ENCODE measurements at regions not wholly inside any gene's neighbourhood (a gene's known extent, or its start where the extent isn't known, plus 50 kb on each side); places are given as distances from the start of the nearest gene placed in this dataset.

DNA sequence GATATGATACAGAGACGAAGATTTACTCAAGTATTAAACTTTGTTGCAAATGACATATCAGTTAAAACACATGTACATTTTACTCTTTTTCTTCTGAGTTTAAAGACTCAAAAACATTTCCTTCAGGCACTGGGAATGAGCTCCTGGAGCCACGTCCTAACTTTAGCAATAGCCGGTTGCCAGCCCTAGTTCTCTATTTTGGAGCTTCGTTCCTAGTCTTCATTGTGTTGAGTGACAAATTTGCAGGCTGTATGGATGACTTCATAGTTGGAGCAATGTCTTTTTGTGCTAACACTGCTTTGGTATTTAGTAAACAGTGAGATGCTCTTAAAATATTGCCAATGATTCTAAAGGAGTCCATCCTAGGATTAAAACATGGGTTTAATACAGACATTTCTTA lies 190.9 kb downstream of the FAT4 start:
- no peak for TF ChIP-seq TOX (CRISPR knock-in tag; IDR thresholded peaks at IDR 0.05; ENCODE audit: borderline replicate concordance)
- no peak for TF ChIP-seq ZFP3 (CRISPR knock-in tag; IDR thresholded peaks at IDR 0.05)
- TF ChIP-seq BACH2 (CRISPR knock-in tag; IDR thresholded peaks at IDR 0.05; ENCODE audit: borderline replicate concordance), result no peak
- no peak for TF ChIP-seq ZNF565 (CRISPR knock-in tag; conservative IDR thresholded peaks at IDR 0.05; ENCODE audit: low read depth)
- TF ChIP-seq GLIS3 (CRISPR knock-in tag; IDR thresholded peaks at IDR 0.05), result no peak
- no peak for TF ChIP-seq OSR1 (CRISPR knock-in tag; IDR thresholded peaks at IDR 0.05)
- TF ChIP-seq CSDC2 (CRISPR knock-in tag; IDR thresholded peaks at IDR 0.05), result no peak
- no peak for TF ChIP-seq TCF4 (CRISPR knock-in tag; IDR thresholded peaks at IDR 0.05; ENCODE audit: borderline replicate concordance)
- TF ChIP-seq, protein P1, sequence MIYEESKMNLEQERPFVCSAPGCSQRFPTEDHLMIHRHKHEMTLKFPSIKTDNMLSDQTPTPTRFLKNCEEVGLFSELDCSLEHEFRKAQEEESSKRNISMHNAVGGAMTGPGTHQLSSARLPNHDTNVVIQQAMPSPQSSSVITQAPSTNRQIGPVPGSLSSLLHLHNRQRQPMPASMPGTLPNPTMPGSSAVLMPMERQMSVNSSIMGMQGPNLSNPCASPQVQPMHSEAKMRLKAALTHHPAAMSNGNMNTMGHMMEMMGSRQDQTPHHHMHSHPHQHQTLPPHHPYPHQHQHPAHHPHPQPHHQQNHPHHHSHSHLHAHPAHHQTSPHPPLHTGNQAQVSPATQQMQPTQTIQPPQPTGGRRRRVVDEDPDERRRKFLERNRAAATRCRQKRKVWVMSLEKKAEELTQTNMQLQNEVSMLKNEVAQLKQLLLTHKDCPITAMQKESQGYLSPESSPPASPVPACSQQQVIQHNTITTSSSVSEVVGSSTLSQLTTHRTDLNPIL (CRISPR knock-in tag; IDR thresholded peaks at IDR 0.05; ENCODE audit: low read depth), result no peak
- TF ChIP-seq, protein P2, sequence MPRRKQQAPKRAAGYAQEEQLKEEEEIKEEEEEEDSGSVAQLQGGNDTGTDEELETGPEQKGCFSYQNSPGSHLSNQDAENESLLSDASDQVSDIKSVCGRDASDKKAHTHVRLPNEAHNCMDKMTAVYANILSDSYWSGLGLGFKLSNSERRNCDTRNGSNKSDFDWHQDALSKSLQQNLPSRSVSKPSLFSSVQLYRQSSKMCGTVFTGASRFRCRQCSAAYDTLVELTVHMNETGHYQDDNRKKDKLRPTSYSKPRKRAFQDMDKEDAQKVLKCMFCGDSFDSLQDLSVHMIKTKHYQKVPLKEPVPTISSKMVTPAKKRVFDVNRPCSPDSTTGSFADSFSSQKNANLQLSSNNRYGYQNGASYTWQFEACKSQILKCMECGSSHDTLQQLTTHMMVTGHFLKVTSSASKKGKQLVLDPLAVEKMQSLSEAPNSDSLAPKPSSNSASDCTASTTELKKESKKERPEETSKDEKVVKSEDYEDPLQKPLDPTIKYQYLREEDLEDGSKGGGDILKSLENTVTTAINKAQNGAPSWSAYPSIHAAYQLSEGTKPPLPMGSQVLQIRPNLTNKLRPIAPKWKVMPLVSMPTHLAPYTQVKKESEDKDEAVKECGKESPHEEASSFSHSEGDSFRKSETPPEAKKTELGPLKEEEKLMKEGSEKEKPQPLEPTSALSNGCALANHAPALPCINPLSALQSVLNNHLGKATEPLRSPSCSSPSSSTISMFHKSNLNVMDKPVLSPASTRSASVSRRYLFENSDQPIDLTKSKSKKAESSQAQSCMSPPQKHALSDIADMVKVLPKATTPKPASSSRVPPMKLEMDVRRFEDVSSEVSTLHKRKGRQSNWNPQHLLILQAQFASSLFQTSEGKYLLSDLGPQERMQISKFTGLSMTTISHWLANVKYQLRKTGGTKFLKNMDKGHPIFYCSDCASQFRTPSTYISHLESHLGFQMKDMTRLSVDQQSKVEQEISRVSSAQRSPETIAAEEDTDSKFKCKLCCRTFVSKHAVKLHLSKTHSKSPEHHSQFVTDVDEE (CRISPR knock-in tag; IDR thresholded peaks at IDR 0.05), result no peak
- TF ChIP-seq ZC3H10 (CRISPR knock-in tag; IDR thresholded peaks at IDR 0.05), result no peak
- TF ChIP-seq ESRRG (CRISPR knock-in tag; IDR thresholded peaks at IDR 0.05), result no peak
- no peak for TF ChIP-seq ZNF70 (CRISPR knock-in tag; IDR thresholded peaks at IDR 0.05)
- no peak for TF ChIP-seq ARNTL (CRISPR knock-in tag; IDR thresholded peaks at IDR 0.05; ENCODE audit: borderline replicate concordance, low read depth)
- TF ChIP-seq ISL1 (CRISPR knock-in tag; IDR thresholded peaks at IDR 0.05), result no peak
- no peak for TF ChIP-seq PPARA (CRISPR knock-in tag; IDR thresholded peaks at IDR 0.05; ENCODE audit: borderline replicate concordance)
- no peak for TF ChIP-seq RARB (CRISPR knock-in tag; IDR thresholded peaks at IDR 0.05)
- TF ChIP-seq, protein P3, sequence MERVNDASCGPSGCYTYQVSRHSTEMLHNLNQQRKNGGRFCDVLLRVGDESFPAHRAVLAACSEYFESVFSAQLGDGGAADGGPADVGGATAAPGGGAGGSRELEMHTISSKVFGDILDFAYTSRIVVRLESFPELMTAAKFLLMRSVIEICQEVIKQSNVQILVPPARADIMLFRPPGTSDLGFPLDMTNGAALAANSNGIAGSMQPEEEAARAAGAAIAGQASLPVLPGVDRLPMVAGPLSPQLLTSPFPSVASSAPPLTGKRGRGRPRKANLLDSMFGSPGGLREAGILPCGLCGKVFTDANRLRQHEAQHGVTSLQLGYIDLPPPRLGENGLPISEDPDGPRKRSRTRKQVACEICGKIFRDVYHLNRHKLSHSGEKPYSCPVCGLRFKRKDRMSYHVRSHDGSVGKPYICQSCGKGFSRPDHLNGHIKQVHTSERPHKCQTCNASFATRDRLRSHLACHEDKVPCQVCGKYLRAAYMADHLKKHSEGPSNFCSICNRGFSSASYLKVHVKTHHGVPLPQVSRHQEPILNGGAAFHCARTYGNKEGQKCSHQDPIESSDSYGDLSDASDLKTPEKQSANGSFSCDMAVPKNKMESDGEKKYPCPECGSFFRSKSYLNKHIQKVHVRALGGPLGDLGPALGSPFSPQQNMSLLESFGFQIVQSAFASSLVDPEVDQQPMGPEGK (CRISPR knock-in tag; IDR thresholded peaks at IDR 0.05; ENCODE audit: borderline replicate concordance), result no peak
- ATAC-seq, result no peak

DNA sequence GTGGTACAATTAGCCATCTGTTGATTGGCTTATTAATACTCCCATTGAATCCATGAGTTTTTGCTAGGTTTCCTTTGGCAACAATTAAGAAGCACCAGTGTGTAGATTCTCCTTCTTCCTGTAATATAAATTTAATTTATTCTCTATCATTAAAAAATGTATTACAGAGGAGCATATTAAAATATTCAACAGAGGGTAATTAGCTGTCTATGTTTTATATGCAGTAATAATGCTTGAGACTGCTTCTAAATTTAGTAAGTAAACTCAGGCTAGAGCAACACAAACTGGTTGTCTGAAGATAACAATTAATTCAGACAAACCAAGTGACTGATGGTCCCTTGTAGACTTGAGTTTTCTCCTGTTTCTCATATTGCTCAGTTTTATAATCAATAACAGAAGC lies 192.4 kb downstream of the FAT4 start:
- no peak for ATAC-seq
- TF ChIP-seq ZFP30 (CRISPR knock-in tag; IDR thresholded peaks at IDR 0.05), result no peak
- TF ChIP-seq, protein P4, sequence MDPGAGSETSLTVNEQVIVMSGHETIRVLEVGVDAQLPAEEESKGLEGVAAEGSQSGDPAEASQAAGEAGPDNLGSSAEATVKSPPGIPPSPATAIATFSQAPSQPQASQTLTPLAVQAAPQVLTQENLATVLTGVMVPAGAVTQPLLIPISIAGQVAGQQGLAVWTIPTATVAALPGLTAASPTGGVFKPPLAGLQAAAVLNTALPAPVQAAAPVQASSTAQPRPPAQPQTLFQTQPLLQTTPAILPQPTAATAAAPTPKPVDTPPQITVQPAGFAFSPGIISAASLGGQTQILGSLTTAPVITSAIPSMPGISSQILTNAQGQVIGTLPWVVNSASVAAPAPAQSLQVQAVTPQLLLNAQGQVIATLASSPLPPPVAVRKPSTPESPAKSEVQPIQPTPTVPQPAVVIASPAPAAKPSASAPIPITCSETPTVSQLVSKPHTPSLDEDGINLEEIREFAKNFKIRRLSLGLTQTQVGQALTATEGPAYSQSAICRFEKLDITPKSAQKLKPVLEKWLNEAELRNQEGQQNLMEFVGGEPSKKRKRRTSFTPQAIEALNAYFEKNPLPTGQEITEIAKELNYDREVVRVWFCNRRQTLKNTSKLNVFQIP (CRISPR knock-in tag; IDR thresholded peaks at IDR 0.05; ENCODE audit: borderline replicate concordance, low read depth), result no peak
- TF ChIP-seq TCF4 (CRISPR knock-in tag; IDR thresholded peaks at IDR 0.05; ENCODE audit: borderline replicate concordance), result no peak
- no peak for TF ChIP-seq BACH2 (CRISPR knock-in tag; IDR thresholded peaks at IDR 0.05; ENCODE audit: borderline replicate concordance)
- TF ChIP-seq ISL1 (CRISPR knock-in tag; IDR thresholded peaks at IDR 0.05), result no peak

DNA sequence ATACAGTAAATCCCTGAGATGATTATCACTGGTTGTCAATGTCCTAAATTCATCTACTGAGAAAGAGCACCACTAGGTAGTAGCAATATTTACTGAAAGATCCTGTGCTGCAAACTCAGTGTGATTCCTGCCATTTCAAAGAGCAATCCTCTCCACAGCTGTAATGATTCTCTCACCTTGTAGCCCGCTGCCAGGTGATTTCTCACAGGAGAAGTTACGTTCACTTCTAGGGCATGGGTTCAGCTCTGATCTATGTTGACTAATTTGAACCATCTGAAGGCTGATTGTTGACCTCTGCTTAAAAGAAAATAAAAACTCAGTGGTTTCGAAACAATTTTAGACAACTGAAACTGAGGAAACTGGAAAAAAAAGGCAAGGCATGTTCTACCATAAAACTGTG lies 197.0 kb downstream of the FAT4 start:
- TF ChIP-seq ZFP30 (CRISPR knock-in tag; IDR thresholded peaks at IDR 0.05) (no peak), ZNF70 (CRISPR knock-in tag; IDR thresholded peaks at IDR 0.05) (no peak), CSDC2 (CRISPR knock-in tag; IDR thresholded peaks at IDR 0.05) (no peak), SNAI2 (CRISPR knock-in tag; IDR thresholded peaks at IDR 0.05) (no peak), ISL1 (CRISPR knock-in tag; IDR thresholded peaks at IDR 0.05) (no peak), TCF4 (CRISPR knock-in tag; IDR thresholded peaks at IDR 0.05; ENCODE audit: borderline replicate concordance) (no peak)
- TF ChIP-seq, protein P5, sequence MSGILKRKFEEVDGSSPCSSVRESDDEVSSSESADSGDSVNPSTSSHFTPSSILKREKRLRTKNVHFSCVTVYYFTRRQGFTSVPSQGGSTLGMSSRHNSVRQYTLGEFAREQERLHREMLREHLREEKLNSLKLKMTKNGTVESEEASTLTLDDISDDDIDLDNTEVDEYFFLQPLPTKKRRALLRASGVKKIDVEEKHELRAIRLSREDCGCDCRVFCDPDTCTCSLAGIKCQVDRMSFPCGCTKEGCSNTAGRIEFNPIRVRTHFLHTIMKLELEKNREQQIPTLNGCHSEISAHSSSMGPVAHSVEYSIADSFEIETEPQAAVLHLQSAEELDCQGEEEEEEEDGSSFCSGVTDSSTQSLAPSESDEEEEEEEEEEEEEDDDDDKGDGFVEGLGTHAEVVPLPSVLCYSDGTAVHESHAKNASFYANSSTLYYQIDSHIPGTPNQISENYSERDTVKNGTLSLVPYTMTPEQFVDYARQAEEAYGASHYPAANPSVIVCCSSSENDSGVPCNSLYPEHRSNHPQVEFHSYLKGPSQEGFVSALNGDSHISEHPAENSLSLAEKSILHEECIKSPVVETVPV (CRISPR knock-in tag; IDR thresholded peaks at IDR 0.05), result no peak
- ATAC-seq, result no peak
